ENCODE measurements at regions not wholly inside any gene's neighbourhood (a gene's known extent, or its start where the extent isn't known, plus 50 kb on each side); places are given as distances from the start of the nearest gene placed in this dataset.
"Not testable (repeated sequence)": the region's sequence is repeated elsewhere in the genome, so short reads cannot be mapped to it uniquely, and the experiment has no call there.

- DNase-seq: no peak
These were observed 955.5 kb upstream of the PRKX start for GRCh38 chrX:4668802-4669536.

- no peak for DNase-seq
These were observed 949.6 kb upstream of the PRKX start for GRCh38 chrX:4663085-4663484.

DNA sequence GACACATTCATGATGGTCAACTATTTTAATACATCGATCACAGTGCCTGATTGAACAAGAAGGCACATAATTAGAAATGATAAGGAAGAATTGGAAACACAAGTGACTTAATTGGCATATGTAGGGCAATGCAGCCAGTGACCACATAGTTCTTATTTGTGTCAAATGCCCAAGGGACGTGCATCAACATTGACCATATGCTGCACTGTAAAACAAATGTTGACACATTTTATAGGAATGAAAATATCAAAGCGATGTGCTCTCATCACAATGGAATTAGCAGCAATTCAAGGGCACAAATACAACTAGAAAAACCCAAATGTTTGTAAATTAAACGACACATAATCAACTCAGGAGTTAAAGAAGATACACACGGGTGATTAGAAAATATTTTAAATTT lies 948.3 kb upstream of the PRKX start:
- DNase-seq: no peak

DNA sequence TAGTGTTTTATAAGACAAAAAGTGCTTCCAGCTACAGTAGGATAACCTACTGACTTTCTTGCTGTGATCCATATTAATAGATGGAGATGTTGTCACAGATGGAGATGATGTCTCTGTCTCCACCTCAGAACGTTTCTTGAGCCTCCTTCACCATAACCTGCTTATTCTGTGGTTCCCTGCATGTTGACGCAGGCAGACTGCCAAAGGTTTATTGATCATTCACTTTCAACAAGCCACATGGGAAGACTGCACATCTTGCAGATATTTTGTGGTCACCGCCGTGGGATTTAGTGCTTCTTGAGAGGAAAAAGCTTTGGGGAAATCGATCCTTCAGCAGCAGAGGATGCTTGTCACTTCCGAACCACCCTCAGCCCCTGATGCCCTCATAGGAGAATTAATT lies 943.0 kb upstream of the PRKX start:
- no peak for DNase-seq

DNA sequence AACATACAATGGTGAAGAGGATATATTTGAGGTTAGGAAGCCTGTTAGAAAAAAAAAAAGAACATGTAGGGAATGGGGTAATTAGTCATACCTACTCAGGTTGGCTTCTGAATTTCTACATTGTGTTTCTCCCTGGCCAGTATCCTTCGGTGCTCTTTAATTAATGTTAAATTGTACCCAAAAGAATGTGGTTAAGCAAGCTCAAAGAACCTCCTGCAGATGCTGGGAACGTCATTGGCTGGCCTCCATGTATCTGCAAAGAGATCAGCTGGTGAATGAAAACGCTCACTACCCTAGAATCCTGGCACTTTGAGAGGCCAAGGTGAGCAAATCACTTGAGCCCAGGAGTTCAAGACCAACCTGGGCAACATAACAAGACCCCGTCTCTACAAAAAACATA lies 942.3 kb upstream of the PRKX start:
- no peak for DNase-seq

- DNase-seq: no peak
These were observed 928.7 kb upstream of the PRKX start for GRCh38 chrX:4642114-4642513.

DNA sequence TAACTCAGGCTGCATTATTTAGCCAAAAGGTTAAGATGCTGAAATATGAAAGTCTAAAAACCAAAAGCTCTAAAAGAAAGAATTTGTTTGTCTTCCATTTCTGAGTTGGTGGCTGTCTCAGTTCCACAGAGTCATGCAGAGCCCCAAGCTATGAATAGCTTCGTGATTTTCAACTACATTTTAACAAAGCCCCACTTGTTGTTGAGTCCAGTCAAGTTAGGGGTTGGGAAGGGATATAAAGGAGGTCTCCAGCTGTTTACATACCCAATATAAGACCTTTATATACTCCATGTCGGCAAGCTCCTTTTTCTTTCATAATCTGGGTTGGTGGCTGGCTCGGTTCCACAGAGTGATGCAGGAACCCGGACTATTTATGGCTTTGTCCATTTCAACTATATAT lies 924.6 kb upstream of the PRKX start:
- DNase-seq: no peak

GRCh38 chrX:4627414-4627813 lies 914.0 kb upstream of the PRKX start:
- DNase-seq: no peak

GRCh38 chrX:4622486-4623167 lies 909.2 kb upstream of the PRKX start:
- DNase-seq: no peak

DNA sequence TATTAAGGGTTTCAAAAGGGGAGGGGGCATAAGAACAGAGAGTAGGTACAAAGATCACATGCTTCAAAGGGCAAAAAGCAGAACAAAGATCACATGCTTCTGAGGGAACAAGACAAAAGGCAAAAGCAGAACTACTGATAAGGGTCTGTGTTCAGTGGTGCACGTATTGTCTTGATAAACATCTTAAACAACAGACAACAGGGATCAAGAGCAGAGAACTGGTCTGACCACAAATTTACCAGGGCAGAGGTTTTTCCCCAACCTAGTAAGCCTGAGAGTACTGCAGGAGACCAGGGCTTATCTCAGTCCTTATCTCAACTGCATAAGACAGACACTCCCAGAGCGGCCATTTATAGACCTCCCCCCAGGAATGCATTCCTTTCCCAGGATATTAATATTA lies 900.2 kb upstream of the PRKX start:
- DNase-seq: not testable (repeated sequence)

- DNase-seq: no peak
These were observed 875.4 kb upstream of the PRKX start for GRCh38 chrX:4588893-4589292.

- DNase-seq: no peak
These were observed 875.0 kb upstream of the PRKX start for GRCh38 chrX:4588466-4588865.

DNA sequence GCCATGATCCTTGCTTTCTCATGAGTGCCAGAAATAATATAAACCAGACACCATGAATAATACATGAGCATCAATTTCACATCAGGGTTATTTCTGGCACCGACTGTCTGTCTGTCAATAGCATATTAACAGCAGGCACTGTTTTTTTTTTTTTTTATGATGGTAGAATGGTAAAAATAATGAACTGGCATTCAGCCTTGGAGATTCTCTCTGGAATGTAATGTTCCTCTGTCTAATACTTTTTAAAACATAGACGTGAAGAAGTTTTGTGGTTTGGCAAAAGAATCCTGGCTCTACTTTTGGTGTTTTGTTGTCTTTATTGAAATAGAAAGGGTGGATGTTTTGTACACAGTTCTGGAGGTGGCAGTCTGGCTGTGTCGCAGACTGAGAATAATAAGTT lies 874.6 kb upstream of the PRKX start:
- DNase-seq: no peak

GRCh38 chrX:4579999-4580398 lies 866.5 kb upstream of the PRKX start:
- DNase-seq: no peak

GRCh38 chrX:4579480-4579879 lies 866.0 kb upstream of the PRKX start:
- no peak for DNase-seq

- no peak for DNase-seq
These were observed 859.2 kb upstream of the PRKX start for GRCh38 chrX:4572691-4573090.

DNA sequence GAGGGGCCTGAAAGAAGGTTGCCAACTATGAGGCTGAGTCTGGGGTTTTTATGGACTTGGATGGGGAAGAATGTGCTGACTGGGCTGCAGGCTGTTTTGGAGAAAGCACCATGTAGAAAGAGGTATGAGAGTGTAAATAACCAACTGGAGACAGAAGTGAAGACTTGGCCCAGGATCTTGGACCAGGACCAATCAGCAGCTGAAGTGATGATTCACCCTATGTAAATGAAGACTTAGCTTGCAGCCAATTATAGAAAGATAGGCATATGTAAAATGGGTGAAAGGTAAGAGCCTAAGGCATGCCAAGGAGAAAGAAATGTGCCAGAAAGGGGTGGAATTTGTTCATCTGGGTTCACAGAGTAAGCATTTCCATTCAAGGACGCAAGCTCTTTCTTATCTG lies 856.7 kb upstream of the PRKX start:
- peak in 1 of 2 experiments; percentile 0 for DNase-seq

DNA sequence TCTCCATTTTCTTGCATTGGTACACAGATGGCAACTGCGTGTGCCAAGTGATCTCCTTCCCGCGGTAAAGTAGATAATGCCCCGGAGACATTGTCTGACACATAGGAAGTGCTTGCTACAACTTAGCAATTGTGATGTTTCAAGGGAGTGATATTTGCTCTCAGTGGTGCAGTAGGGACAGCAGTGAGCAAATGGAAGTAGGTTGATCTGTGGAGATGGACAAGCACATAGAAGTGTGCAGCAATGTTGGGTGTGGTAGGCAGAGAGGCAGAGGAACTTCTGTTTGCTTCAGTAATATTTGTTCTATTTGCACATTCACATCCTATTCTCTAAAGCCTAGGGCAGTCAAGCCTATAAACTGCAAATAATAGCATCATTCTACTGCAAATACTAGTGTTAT lies 846.7 kb upstream of the PRKX start:
- DNase-seq: no peak

DNA sequence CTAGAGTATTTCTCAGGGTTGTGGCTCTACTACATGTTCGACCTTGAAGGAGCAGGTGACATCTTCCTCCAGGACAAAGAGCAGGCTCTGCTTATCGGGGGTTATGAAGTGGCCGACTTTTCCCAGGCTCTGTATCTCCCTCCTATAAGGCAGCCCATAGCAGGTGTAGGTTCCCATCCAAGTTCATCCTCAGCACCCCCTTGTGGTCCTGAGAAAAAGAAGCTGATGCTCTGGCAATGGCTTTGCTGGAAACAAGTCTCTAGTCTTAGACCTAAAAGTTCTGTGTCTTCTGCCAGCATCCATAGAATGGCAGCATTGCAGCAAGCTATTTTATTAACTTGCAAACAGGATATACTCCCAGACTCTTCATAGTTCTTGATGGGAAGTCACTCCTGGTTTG lies 836.6 kb upstream of the PRKX start:
- no peak for DNase-seq

DNA sequence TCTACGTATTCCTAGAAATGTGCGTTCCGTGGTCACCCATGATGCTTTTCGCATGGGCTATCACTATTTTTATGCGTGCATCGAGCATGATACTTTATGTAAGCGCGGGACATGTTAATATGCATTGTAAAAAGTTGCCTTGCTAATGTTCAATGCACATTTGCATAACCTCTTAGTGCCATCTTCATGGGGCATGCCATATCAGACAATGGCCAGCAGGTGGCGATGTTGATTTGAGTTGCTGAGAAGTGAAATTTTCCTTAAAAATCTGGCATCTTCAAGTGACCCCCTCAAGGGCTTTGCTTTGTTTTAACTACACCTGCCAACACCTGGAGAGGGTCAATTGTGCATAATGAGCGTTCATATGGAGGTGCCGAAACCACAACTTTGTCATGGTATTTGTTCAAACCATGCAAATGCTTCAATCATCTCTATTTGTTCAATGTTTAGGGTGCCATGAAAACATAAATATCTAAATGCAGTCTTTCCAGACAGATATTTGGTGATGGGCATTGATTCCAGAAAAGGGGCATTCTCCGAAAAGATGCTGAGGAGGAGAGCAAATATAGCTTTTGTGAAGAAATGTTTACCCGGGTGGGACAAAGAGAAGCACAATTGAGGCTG lies 833.9 kb upstream of the PRKX start:
- DNase-seq: peak in 1 of 2 experiments; percentile 32

DNA sequence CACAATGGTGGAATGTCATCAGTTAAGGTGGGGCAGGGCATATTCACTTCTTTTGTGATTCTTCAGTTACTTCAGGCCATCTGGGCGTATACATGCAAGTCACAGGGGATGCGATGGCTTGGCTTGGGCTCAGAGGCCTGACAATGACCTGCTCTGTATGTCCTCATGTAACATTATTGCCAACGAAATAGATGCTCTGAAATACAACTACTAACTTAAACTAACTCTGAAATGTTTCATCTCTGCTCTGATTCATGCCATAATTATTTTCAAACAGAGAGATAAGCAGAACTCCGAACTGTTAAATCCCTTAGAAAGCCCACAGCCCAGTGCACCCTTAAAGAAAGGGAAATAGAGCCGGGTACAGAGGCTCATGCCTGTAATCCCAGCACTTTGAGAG lies 832.7 kb upstream of the PRKX start:
- not testable (repeated sequence) for DNase-seq

GRCh38 chrX:4528247-4528646 lies 814.8 kb upstream of the PRKX start:
- no peak for DNase-seq

DNA sequence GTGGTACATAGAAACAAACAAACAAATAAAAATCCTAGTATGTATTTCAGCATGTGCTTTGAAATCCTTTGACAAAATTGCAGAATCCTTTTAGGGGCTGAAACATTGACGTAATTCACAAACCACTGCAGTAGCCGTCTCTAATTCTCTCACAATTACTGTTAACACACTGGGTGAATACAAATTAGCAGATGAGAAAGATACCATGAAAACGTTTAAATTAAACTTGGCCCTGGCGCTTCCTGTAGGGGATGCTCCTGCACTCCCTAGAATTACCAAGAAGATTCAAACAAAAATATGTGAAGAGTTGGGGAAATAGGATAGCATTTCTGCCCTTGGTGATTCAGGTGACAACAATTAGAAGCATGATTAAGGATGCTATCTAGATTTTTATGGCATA lies 772.5 kb upstream of the PRKX start:
- DNase-seq: no peak

DNA sequence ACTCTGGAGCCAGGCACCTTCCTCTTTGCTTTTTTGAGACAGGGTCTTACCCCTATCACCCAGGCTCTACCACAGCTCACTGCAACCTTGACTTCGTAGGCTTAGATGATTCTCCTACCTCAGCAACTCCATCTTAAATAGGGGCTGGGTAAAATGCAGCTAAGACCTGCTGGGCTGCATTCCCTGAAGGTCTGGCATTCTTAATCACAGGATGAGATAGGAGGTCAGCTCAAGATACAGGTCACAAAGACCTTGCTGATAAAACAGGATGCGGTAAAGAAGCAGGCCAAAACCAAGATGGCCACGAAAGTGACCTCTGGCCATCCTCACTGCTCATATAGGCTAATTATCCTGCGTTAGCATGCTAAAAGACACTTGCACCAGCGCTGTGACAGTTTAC lies 770.8 kb upstream of the PRKX start:
- DNase-seq: no peak
